IMR-90 (cell line): ENCODE measurements at regions not wholly inside any gene's neighbourhood (a gene's known extent, or its start where the extent isn't known, plus 50 kb on each side); places are given as distances from the start of the nearest gene placed in this dataset.

ENCODE experiments used
- ATAC-seq: fragments of 200-7000 bp; cut with Tn5 transposase; 2 replicates; pipeline ENCODE4 v1.9.1; 2020; ENCODE audit warnings: low read depth, mild to moderate bottlenecking, moderate library complexity
- BruUV-seq: library from RNA; stranded (reverse); fragments of 400-500 nt; replicated peaks from 2 replicates; lab custom pipeline; 2021; lab: Mats Ljungman, UMichigan
- CTCF ChIA-PET: fragments of 300-600 bp; formaldehyde crosslinking; extraction: SDS; loops from one replicate; lab custom pipeline; 2021; ENCODE audit warnings: antibody characterized with exemption; lab: Yijun Ruan, JAX
- POLR2A ChIA-PET: fragments of 300-600 bp; sonication (Branson Sonifier 250); formaldehyde crosslinking; loops from one replicate; lab custom pipeline; 2022; ENCODE audit warnings: antibody characterized with exemption; ENCODE audit not compliant: unreplicated experiment; lab: Charles Lee
- DNase-seq: peaks from one replicate; pipeline ENCODE4 v3.0.0; 2013
- H2AFZ ChIP-seq: replicated peaks from 2 replicates; pipeline ENCODE3; 2013; ENCODE audit warnings: low read length, mild to moderate bottlenecking; ENCODE audit not compliant: poor library complexity
- H2AK5ac ChIP-seq: 2 replicates; pipeline ENCODE4 v1.6.1; 2013; ENCODE audit warnings: low read depth, low read length, inconsistent platforms
- H2AK9ac ChIP-seq: replicated peaks from 2 replicates; pipeline ENCODE3; 2013; ENCODE audit warnings: mild to moderate bottlenecking, low read depth, low read length, moderate library complexity; ENCODE audit not compliant: poor library complexity
- H2BK120ac ChIP-seq: 2 replicates; pipeline ENCODE4 v1.6.1; 2013; ENCODE audit warnings: low read depth, low read length, inconsistent platforms
- H2BK15ac ChIP-seq: 3 replicates; pipeline ENCODE4 v1.6.1; 2013; ENCODE audit warnings: low read depth, low read length, inconsistent platforms
- H2BK20ac ChIP-seq: 2 replicates; pipeline ENCODE4 v1.6.1; 2013; ENCODE audit warnings: low read depth, mild to moderate bottlenecking, inconsistent platforms, low read length, moderate library complexity
- H2BK5ac ChIP-seq: 2 replicates; pipeline ENCODE4 v1.6.1; 2013; ENCODE audit warnings: mild to moderate bottlenecking, low read depth, low read length, inconsistent platforms; ENCODE audit not compliant: poor library complexity, severe bottlenecking
- H3K14ac ChIP-seq: replicated peaks from 2 replicates; pipeline ENCODE4 v1.6.1; 2013; ENCODE audit warnings: low read depth, low read length, inconsistent platforms
- H3K18ac ChIP-seq: 2 replicates; pipeline ENCODE4 v1.6.1; 2013; ENCODE audit warnings: low read depth, low read length, control low read depth
- H3K23ac ChIP-seq: 2 replicates; pipeline ENCODE4 v1.6.1; 2013; ENCODE audit warnings: low read depth, low read length, inconsistent platforms
- H3K27ac ChIP-seq: 2 replicates; pipeline ENCODE4 v1.5.1; 2013; ENCODE audit warnings: mild to moderate bottlenecking, control low read depth, low read length; ENCODE audit not compliant: insufficient read depth
- H3K27me3 ChIP-seq: 2 replicates; pipeline ENCODE4 v1.6.1; 2013; ENCODE audit warnings: low read length; ENCODE audit not compliant: control insufficient read depth, insufficient read depth
- H3K36me3 ChIP-seq: 2 replicates; pipeline ENCODE4 v1.6.1; 2013; ENCODE audit warnings: low read length, mixed read lengths; ENCODE audit not compliant: control insufficient read depth, insufficient read depth
- H3K4ac ChIP-seq: 2 replicates; pipeline ENCODE4 v1.6.1; 2013; ENCODE audit warnings: low read depth, low read length, inconsistent platforms
- H3K4me1 ChIP-seq: 2 replicates; pipeline ENCODE4 v1.6.1; 2013; ENCODE audit warnings: low read length, mixed read lengths; ENCODE audit not compliant: control insufficient read depth, insufficient read depth
- H3K4me2 ChIP-seq: 2 replicates; pipeline ENCODE4 v1.6.1; 2013; ENCODE audit warnings: low read depth, mild to moderate bottlenecking, control low read depth, low read length, moderate library complexity
- H3K4me3 ChIP-seq: 2 replicates; pipeline ENCODE4 v1.5.1; 2013; ENCODE audit warnings: low read depth, mild to moderate bottlenecking, control low read depth, low read length, moderate library complexity; ENCODE audit not compliant: insufficient read depth
- H3K56ac ChIP-seq: 2 replicates; pipeline ENCODE4 v1.6.1; 2013; ENCODE audit warnings: low read length, inconsistent platforms; ENCODE audit not compliant: insufficient read depth; ENCODE audit errors: extremely low read depth
- H3K79me1 ChIP-seq, 2 experiments: 2 replicates each; pipeline ENCODE4 v1.6.1; 2013; ENCODE audit warnings: low read length in 2 of 2, inconsistent platforms in 1 of 2, low read depth in 1 of 2
- H3K9ac ChIP-seq: 2 replicates; pipeline ENCODE4 v1.6.1; 2013; ENCODE audit warnings: low read depth, low read length, control low read depth
- H3K9me1 ChIP-seq: 2 replicates; pipeline ENCODE4 v1.6.1; 2013; ENCODE audit warnings: low read length, inconsistent platforms; ENCODE audit not compliant: insufficient read depth
- H3K9me3 ChIP-seq: 2 replicates; pipeline ENCODE4 v1.6.1; 2013; ENCODE audit warnings: low read length; ENCODE audit not compliant: control insufficient read depth, insufficient read depth
- H4K20me1 ChIP-seq: 2 replicates; pipeline ENCODE4 v1.6.1; 2013; ENCODE audit warnings: low read length, inconsistent platforms; ENCODE audit not compliant: insufficient read depth
- H4K5ac ChIP-seq: 2 replicates; pipeline ENCODE4 v1.6.1; 2013; ENCODE audit warnings: mild to moderate bottlenecking, low read depth, low read length, control low read depth
- H4K8ac ChIP-seq, 2 experiments: 2 replicates each; pipeline ENCODE4 v1.6.1; 2013; ENCODE audit warnings: low read depth in 2 of 2, low read length in 2 of 2, control low read depth in 1 of 2, inconsistent platforms in 1 of 2
- H4K91ac ChIP-seq: 2 replicates; pipeline ENCODE4 v1.6.1; 2013; ENCODE audit warnings: low read depth, low read length, inconsistent platforms; ENCODE audit not compliant: insufficient read depth
- CTCF ChIP-seq: conservative IDR thresholded peaks from 2 replicates; pipeline ENCODE4 v1.5.1; 2012; ENCODE audit warnings: mild to moderate bottlenecking, low read depth, low read length, improper control_type of control experiment
- ELK1 ChIP-seq: fragments of 150-350 bp; IDR thresholded peaks from 2 replicates; pipeline ENCODE4 v1.6.1; 2016; ENCODE audit warnings: low read depth, mild to moderate bottlenecking, low read length, moderate library complexity, borderline replicate concordance
- FOS ChIP-seq: fragments of 150-350 bp; IDR thresholded peaks from 2 replicates; pipeline ENCODE4 v1.6.1; 2016; ENCODE audit warnings: low read depth, low read length
- MAFK ChIP-seq: IDR thresholded peaks from 2 replicates; pipeline ENCODE4 v1.6.1; 2012; ENCODE audit warnings: low read depth, low read length, improper control_type of control experiment
- MAZ ChIP-seq: IDR thresholded peaks from 2 replicates; pipeline ENCODE4 v1.6.1; 2012; ENCODE audit warnings: low read depth, mild to moderate bottlenecking, low read length, improper control_type of control experiment, moderate library complexity, borderline replicate concordance
- RAD21 ChIP-seq: IDR thresholded peaks from 2 replicates; pipeline ENCODE4 v1.6.1; 2012; ENCODE audit warnings: low read length, improper control_type of control experiment
- RCOR1 ChIP-seq: IDR thresholded peaks from 2 replicates; pipeline ENCODE4 v1.6.1; 2012; ENCODE audit warnings: mild to moderate bottlenecking, low read length, improper control_type of control experiment; ENCODE audit not compliant: insufficient replicate concordance
- RFX5 ChIP-seq: IDR thresholded peaks from 2 replicates; pipeline ENCODE4 v1.8.0; 2012; ENCODE audit warnings: low read depth, mild to moderate bottlenecking, low read length, moderate library complexity
- SMC3 ChIP-seq: fragments of 150-350 bp; IDR thresholded peaks from 2 replicates; pipeline ENCODE4 v1.6.1; 2016; ENCODE audit warnings: low read depth, mild to moderate bottlenecking, antibody characterized with exemption, low read length, moderate library complexity
- USF2 ChIP-seq: fragments of 150-350 bp; IDR thresholded peaks from 2 replicates; pipeline ENCODE4 v1.6.1; 2017; ENCODE audit warnings: mild to moderate bottlenecking, antibody characterized with exemption, low read length, low read depth
- WGBS, 2 experiments: methylation state at CpG; one replicate each; pipeline versions ENCODE4 v1.1.5 to v1.1.7; 2013; ENCODE audit warnings: missing lambda C conversion rate in 2 of 2; ENCODE audit not compliant: insufficient read length in 1 of 2; ENCODE audit errors: extremely low coverage in 2 of 2; 5-methylcytosine and 5-hydroxymethylcytosine counted together
- dilution Hi-C: fragments of 300-500 bp; cut with HindIII; formaldehyde crosslinking; loops from one replicate; pipeline ENCODE4 v1.14.3; 2018; ENCODE audit warnings: low sequenced_read_pairs; ENCODE audit not compliant: unreplicated experiment
- in situ Hi-C: fragments of 300-500 bp; cut with MboI; formaldehyde crosslinking; loops from 3 replicates; pipeline ENCODE4 v1.14.3; 2019; ENCODE audit warnings: low sequenced_read_pairs, inconsistent platforms, mixed read lengths
- intact Hi-C: fragments of 100-400 bp; cut with micrococcal nuclease; formaldehyde crosslinking; loops from 2 replicates; pipeline ENCODE4 v1.10.0; 2022

GRCh38 chr6:6756526-6756925 lies 168.0 kb downstream of the LY86 start:
- WGBS, 2 experiments = no CpG with 5 or more reads among the region's 3 CpGs
- in situ Hi-C loops = no loop called here
- H2BK120ac ChIP-seq = no peak overlapping the region
- H3K9ac ChIP-seq = no peak overlapping the region
- no peak overlapping the region for H3K18ac ChIP-seq
- ChIA-PET POLR2A (no interaction called here), CTCF (interaction anchor here (0.7 to 1.0 kb wide), 2 partner anchors 32 to 375 kb away, joined by 3 to 5 read pairs; no protein-coding TSS in a partner anchor)
- TF ChIP-seq FOS = no peak
- TF ChIP-seq ELK1 = no peak
- no peak for TF ChIP-seq USF2
- no peak for TF ChIP-seq RAD21
- TF ChIP-seq SMC3 = no peak
- TF ChIP-seq MAFK = no peak
- no peak for TF ChIP-seq RFX5
- TF ChIP-seq RCOR1 = no peak
- no peak for TF ChIP-seq CTCF
- no peak for TF ChIP-seq MAZ
- H2AFZ ChIP-seq = no peak overlapping the region
- DNase-seq = no peak
- H3K4me2 ChIP-seq = no peak overlapping the region
- H3K4ac ChIP-seq = no peak overlapping the region
- no peak overlapping the region for H2BK5ac ChIP-seq
- H3K9me1 ChIP-seq = no peaks in the 10 kb centered on the region
- no peaks in the 10 kb centered on the region for H4K20me1 ChIP-seq
- no peak overlapping the region for H2AK9ac ChIP-seq
- no peak overlapping the region for H3K27ac ChIP-seq
- no peaks in the 10 kb centered on the region for H3K9me3 ChIP-seq
- no peak for ATAC-seq
- no peak overlapping the region for H2BK20ac ChIP-seq
- H3K56ac ChIP-seq = no peak overlapping the region
- no peak overlapping the region for H4K91ac ChIP-seq
- no peaks in the 10 kb centered on the region for H3K79me1 ChIP-seq
- H2AK5ac ChIP-seq = no peak overlapping the region
- no peak overlapping the region for H4K8ac ChIP-seq
- intact Hi-C loops = loop anchor here (10.0 kb wide), 1 partner anchor 348 kb away; the partner anchor contains the start of gene RREB1
- peaks cover 5% of the 10 kb centered on the region for H3K4me1 ChIP-seq
- BruUV-seq = no TSS peak
- no peak overlapping the region for H4K5ac ChIP-seq
- no peak overlapping the region for H3K4me3 ChIP-seq
- no peaks in the 10 kb centered on the region for H3K27me3 ChIP-seq
- dilution Hi-C loops = no loop called here
- no peak overlapping the region for H2BK15ac ChIP-seq
- H3K14ac ChIP-seq = no peak overlapping the region
- no peak overlapping the region for H3K23ac ChIP-seq
- H3K36me3 ChIP-seq = no peaks in the 10 kb centered on the region
